ENCODE measurements at regions not wholly inside any gene's neighbourhood (a gene's known extent, or its start where the extent isn't known, plus 50 kb on each side); places are given as distances from the start of the nearest gene placed in this dataset.
"Not testable (repeated sequence)": the region's sequence is repeated elsewhere in the genome, so short reads cannot be mapped to it uniquely, and the experiment has no call there.

DNA sequence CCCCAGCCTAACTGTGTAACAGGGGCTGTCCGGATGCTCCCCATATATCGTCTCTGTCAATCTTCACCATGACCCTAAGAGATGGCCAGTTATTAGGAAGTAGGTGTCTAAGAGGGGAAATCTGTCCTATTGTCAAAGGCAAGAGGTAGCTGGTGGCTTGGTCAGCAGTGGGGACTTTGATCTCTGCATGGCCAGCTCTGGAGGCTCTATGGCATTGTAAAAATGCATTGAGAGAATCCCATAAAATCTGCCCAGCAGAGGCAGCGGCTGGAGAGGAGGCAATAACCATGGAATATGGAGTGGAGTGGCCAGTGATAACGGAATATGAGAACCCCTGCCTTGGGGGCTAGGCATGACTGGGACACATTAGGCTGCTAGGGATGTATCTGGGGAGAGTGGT, 88.8 kb downstream of the MRM1 start:
- Histone ChIP-seq H3K9ac (ENCODE audit: low read depth in 1 of 2, low read length in 2 of 2) (no peak overlapping the region), H3K4me3 (ENCODE audit: low read depth in 1 of 2, low read length in 2 of 2) (no peak overlapping the region), H3K4me1 (ENCODE audit: control insufficient read depth in 1 of 2, insufficient read depth in 2 of 2, low read length in 2 of 2) (peaks cover 19 to 24% of the 10 kb centered on the region in 2 donors), H3K9me3 (ENCODE audit: control insufficient read depth in 1 of 2, low read length in 2 of 2) (no peaks in the 10 kb centered on the region), H3K27ac (ENCODE audit: low read depth, low read length) (no peak overlapping the region), H3K27me3 (ENCODE audit: control insufficient read depth in 1 of 2, insufficient read depth in 2 of 2, low read length in 2 of 2) (no peaks in the 10 kb centered on the region), H3K36me3 (ENCODE audit: control insufficient read depth in 1 of 2, insufficient read depth in 2 of 2, low read length in 2 of 2) (no peaks in the 10 kb centered on the region)

DNA sequence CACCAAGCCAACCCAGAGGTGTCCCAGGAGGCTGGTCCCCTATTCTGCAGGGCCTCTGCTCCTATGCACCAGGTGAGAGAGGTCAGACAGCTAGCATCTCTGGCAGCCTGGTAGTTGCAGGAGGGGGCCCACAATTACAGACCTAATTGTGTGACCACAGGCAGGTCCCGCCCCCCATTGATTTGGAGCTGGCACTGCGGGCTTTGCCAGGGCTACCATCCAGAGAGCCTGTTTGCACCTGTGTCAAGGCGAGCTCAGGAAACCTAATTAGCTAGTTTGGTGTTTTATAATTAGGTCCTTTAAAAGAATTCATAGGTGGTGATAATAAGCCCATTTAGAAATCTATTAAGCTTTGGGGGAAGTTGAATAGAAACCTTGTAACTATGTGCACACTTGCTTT, 90.2 kb downstream of the MRM1 start:
- Histone ChIP-seq H3K4me1 (ENCODE audit: control insufficient read depth in 1 of 2, insufficient read depth in 2 of 2, low read length in 2 of 2) (peaks cover 19 to 20% of the 10 kb centered on the region in 2 donors), H3K9me3 (ENCODE audit: control insufficient read depth in 1 of 2, low read length in 2 of 2) (no peaks in the 10 kb centered on the region), H3K9ac (ENCODE audit: low read depth in 1 of 2, low read length in 2 of 2) (no peak overlapping the region), H3K4me3 (ENCODE audit: low read depth in 1 of 2, low read length in 2 of 2) (no peak overlapping the region), H3K36me3 (ENCODE audit: control insufficient read depth in 1 of 2, insufficient read depth in 2 of 2, low read length in 2 of 2) (no peaks in the 10 kb centered on the region), H3K27me3 (ENCODE audit: control insufficient read depth in 1 of 2, insufficient read depth in 2 of 2, low read length in 2 of 2) (no peaks in the 10 kb centered on the region), H3K27ac (ENCODE audit: low read depth, low read length) (no peak overlapping the region)

DNA sequence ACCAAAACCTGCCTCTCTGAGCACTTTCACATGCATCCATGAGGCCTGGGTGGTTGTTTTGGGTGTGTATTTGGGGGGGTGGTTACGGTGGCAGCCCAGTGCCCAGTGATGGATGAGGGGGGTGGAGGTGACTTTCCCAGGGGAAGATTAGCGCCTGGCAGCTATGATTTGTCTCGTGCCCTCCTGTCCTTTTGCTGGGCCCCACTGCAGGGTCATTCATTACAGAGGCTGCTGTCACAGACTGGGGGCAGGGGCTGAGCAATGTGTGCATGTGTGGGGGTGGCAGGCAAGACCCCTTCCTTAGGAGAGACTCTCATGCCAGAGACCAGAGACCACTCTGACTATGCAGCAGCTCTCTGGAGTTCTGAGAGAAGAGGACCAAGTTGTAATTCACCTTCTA, 93.7 kb downstream of the MRM1 start:
- Histone ChIP-seq H3K9ac (ENCODE audit: low read depth in 1 of 2, low read length in 2 of 2) (no peak overlapping the region), H3K9me3 (ENCODE audit: control insufficient read depth in 1 of 2, low read length in 2 of 2) (no peaks in the 10 kb centered on the region), H3K36me3 (ENCODE audit: control insufficient read depth in 1 of 2, insufficient read depth in 2 of 2, low read length in 2 of 2) (no peaks in the 10 kb centered on the region), H3K4me1 (ENCODE audit: control insufficient read depth in 1 of 2, insufficient read depth in 2 of 2, low read length in 2 of 2) (peaks cover 4 to 10% of the 10 kb centered on the region in 2 donors), H3K4me3 (ENCODE audit: low read depth in 1 of 2, low read length in 2 of 2) (no peak overlapping the region), H3K27me3 (ENCODE audit: control insufficient read depth in 1 of 2, insufficient read depth in 2 of 2, low read length in 2 of 2) (peaks cover 0 to 3% of the 10 kb centered on the region in 2 donors), H3K27ac (ENCODE audit: low read depth, low read length) (no peak overlapping the region)

DNA sequence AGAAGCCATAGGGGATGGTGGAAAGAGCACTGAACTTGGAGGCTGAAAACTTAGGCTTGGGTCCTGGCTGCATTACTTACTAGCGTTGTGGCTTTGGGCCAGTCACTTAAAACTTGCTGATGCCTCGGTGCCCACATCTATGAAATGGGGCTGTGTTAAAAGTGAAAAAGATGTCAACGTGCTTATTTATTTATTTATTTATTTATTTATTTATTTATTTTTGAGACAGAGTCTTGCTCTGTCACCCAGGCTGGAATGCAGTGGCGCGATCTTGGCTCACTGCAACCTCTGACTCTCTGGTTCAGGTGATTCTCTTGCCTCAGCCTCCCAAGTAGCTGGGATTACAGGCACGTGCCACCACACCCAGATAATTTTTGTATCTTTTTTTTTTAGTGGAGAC, 94.3 kb downstream of the MRM1 start:
- not testable (repeated sequence) for H3K27me3 ChIP-seq (ENCODE audit: control insufficient read depth in 1 of 2, insufficient read depth in 2 of 2, low read length in 2 of 2); H3K27ac ChIP-seq (ENCODE audit: low read depth, low read length); H3K4me1 ChIP-seq (ENCODE audit: control insufficient read depth in 1 of 2, insufficient read depth in 2 of 2, low read length in 2 of 2); H3K9ac ChIP-seq (ENCODE audit: low read depth in 1 of 2, low read length in 2 of 2); H3K9me3 ChIP-seq (ENCODE audit: control insufficient read depth in 1 of 2, low read length in 2 of 2); H3K4me3 ChIP-seq (ENCODE audit: low read depth in 1 of 2, low read length in 2 of 2); H3K36me3 ChIP-seq (ENCODE audit: control insufficient read depth in 1 of 2, insufficient read depth in 2 of 2, low read length in 2 of 2)

DNA sequence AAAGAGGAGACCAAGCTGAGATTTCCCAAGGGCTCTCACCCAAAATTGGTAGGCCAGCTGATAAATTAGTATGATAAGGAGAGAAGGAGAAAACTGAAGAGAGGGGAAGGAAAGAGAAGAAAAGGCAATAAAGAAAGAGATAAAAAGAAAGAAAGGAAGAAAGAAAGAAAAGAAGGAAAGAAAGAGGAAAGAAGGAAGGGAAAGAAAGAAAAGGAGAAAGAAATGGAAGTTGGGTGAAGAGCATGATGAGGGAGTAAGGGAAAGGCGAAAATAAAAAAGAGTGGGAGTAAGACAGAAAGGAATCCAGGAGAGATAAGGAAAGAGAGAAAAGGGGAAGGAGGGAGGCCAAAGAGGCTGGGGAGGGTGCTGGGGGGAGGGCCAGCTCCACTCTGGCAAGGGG, 95.4 kb downstream of the MRM1 start:
- Histone ChIP-seq H3K27me3 (ENCODE audit: control insufficient read depth in 1 of 2, insufficient read depth in 2 of 2, low read length in 2 of 2) (peaks cover 0 to 3% of the 10 kb centered on the region in 2 donors), H3K36me3 (ENCODE audit: control insufficient read depth in 1 of 2, insufficient read depth in 2 of 2, low read length in 2 of 2) (no peaks in the 10 kb centered on the region), H3K4me1 (ENCODE audit: control insufficient read depth in 1 of 2, insufficient read depth in 2 of 2, low read length in 2 of 2) (no peaks in the 10 kb centered on the region), H3K27ac (ENCODE audit: low read depth, low read length) (no peak overlapping the region), H3K9ac (ENCODE audit: low read depth in 1 of 2, low read length in 2 of 2) (no peak overlapping the region), H3K4me3 (ENCODE audit: low read depth in 1 of 2, low read length in 2 of 2) (no peak overlapping the region), H3K9me3 (ENCODE audit: control insufficient read depth in 1 of 2, low read length in 2 of 2) (no peaks in the 10 kb centered on the region)

DNA sequence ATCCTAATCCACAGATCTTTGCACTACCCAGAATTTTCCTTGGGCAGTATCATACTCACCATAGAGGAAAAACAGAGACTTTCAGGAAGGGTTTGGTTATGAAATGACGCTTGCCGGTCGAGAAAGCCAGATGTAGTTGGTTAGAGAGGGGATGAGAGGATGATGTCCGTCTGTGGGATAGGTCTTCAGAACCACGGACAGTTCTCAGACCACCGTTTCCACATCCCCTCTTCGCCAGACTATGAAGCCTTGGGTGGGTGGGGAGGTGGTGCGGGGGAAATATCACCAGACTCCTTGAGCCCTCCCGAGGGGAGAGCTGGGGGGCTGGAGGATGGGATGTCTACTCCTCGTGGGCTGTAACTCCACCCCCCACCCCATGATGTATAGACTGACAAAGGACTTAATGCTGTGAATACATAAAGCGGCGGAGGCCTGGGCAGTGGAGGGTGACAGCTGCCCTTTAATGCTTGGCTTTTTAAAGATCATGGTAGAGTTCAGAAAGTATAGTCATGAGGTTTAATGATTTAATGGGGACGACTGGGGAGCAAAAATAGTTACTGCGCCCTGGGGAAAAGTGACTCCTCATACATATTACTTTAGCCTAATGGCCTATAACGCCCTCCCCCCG, 96.6 kb downstream of the MRM1 start:
- Histone ChIP-seq H3K4me1 (ENCODE audit: control insufficient read depth in 1 of 2, insufficient read depth in 2 of 2, low read length in 2 of 2) (no peaks in the 10 kb centered on the region), H3K9me3 (ENCODE audit: control insufficient read depth in 1 of 2, low read length in 2 of 2) (no peaks in the 10 kb centered on the region), H3K4me3 (ENCODE audit: low read depth in 1 of 2, low read length in 2 of 2) (no peak overlapping the region), H3K27me3 (ENCODE audit: control insufficient read depth in 1 of 2, insufficient read depth in 2 of 2, low read length in 2 of 2) (peaks cover 3 to 10% of the 10 kb centered on the region in 2 donors), H3K9ac (ENCODE audit: low read depth in 1 of 2, low read length in 2 of 2) (no peak overlapping the region), H3K27ac (ENCODE audit: low read depth, low read length) (no peak overlapping the region), H3K36me3 (ENCODE audit: control insufficient read depth in 1 of 2, insufficient read depth in 2 of 2, low read length in 2 of 2) (no peaks in the 10 kb centered on the region)

DNA sequence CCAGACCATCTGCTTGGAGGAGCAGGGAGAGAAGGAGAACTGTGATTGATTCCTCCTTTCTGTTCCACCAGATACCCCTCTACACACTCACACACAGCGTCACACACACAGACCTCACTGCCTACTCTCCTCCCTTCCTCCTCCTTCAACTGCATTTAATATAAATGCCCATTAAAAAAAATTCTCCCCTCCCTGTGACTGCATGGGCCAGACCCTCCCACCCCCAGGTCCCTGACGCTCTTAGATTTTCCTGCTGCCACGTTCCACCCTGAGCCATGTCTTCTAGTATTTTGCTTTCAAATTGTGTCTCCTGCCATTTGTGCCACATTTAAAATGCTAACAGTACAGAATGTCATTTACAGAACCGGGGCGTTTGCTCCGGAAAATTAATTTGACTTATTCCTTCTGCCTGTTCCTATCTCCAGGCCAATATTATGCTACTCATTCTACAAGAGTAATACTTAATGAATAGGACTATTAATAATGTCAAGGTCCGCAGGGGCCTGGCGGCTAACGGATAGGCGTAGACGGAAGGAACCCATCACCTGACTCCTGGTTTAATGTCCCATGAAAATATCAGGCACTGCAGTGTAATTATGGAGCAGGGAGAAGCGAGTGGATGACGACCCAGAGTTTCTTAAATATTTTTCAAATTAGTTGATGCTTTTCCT, 100.2 kb downstream of the MRM1 start:
- Histone ChIP-seq H3K4me1 (ENCODE audit: control insufficient read depth in 1 of 2, insufficient read depth in 2 of 2, low read length in 2 of 2) (no peaks in the 10 kb centered on the region), H3K4me3 (ENCODE audit: low read depth in 1 of 2, low read length in 2 of 2) (no peak overlapping the region), H3K36me3 (ENCODE audit: control insufficient read depth in 1 of 2, insufficient read depth in 2 of 2, low read length in 2 of 2) (no peaks in the 10 kb centered on the region), H3K9ac (ENCODE audit: low read depth in 1 of 2, low read length in 2 of 2) (no peak overlapping the region), H3K9me3 (ENCODE audit: control insufficient read depth in 1 of 2, low read length in 2 of 2) (no peaks in the 10 kb centered on the region), H3K27me3 (ENCODE audit: control insufficient read depth in 1 of 2, insufficient read depth in 2 of 2, low read length in 2 of 2) (peaks cover 8 to 22% of the 10 kb centered on the region in 2 donors), H3K27ac (ENCODE audit: low read depth, low read length) (no peak overlapping the region)

DNA sequence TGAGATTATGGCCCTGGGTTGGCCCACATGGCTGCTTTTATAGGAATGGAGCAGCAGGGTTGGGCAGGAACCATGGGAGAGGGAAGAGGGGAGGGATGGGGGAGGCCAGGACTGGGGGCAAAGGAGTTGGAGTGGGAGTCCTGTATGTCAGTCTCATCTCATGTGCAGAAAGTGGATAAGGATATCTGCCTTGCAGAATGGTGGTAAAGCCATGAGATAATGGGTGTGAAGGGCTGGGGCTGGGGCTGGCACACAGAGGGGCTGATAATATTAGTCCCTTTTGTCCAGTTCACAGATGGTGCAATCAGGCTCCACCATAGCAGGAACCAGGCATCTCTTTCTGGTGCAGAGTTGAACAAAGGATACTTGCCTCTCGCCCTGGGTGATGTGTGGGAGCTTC, 101.3 kb downstream of the MRM1 start:
- H3K9ac ChIP-seq (ENCODE audit: low read depth in 1 of 2, low read length in 2 of 2) = no peak overlapping the region
- H3K4me3 ChIP-seq (ENCODE audit: low read depth in 1 of 2, low read length in 2 of 2) = no peak overlapping the region
- H3K27me3 ChIP-seq (ENCODE audit: control insufficient read depth in 1 of 2, insufficient read depth in 2 of 2, low read length in 2 of 2) = peaks cover 8 to 22% of the 10 kb centered on the region in 2 donors
- H3K27ac ChIP-seq (ENCODE audit: low read depth, low read length) = no peak overlapping the region
- no peaks in the 10 kb centered on the region for H3K36me3 ChIP-seq (ENCODE audit: control insufficient read depth in 1 of 2, insufficient read depth in 2 of 2, low read length in 2 of 2)
- H3K9me3 ChIP-seq (ENCODE audit: control insufficient read depth in 1 of 2, low read length in 2 of 2) = no peaks in the 10 kb centered on the region
- H3K4me1 ChIP-seq (ENCODE audit: control insufficient read depth in 1 of 2, insufficient read depth in 2 of 2, low read length in 2 of 2) = no peaks in the 10 kb centered on the region

DNA sequence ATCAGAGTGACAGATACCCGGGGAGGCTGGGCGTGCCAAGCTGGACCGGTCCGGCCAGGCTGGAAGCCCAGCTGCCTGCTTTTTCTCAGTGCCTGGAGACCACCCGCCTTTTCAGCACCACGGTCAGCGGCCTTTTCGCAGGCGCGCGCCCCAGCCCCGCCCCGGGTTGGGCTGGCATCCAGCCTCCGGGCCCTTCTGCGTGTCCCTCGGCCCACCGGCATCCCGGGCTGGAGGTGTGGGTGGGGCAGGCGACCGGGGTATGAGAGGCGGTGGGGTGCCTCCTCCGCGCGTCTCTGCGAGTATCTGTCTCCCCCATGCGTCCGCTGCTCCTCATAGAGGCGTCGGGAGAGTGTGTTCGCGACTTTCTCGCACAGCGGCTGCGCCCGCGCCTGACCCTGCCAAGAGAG, 102.5 kb downstream of the MRM1 start:
- H3K9ac ChIP-seq (ENCODE audit: low read depth in 1 of 2, low read length in 2 of 2) = no peak overlapping the region
- no peaks in the 10 kb centered on the region for H3K9me3 ChIP-seq (ENCODE audit: control insufficient read depth in 1 of 2, low read length in 2 of 2)
- H3K27ac ChIP-seq (ENCODE audit: low read depth, low read length) = no peak overlapping the region
- H3K4me1 ChIP-seq (ENCODE audit: control insufficient read depth in 1 of 2, insufficient read depth in 2 of 2, low read length in 2 of 2) = no peaks in the 10 kb centered on the region
- no peak overlapping the region for H3K4me3 ChIP-seq (ENCODE audit: low read depth in 1 of 2, low read length in 2 of 2)
- H3K36me3 ChIP-seq (ENCODE audit: control insufficient read depth in 1 of 2, insufficient read depth in 2 of 2, low read length in 2 of 2) = no peaks in the 10 kb centered on the region
- H3K27me3 ChIP-seq (ENCODE audit: control insufficient read depth in 1 of 2, insufficient read depth in 2 of 2, low read length in 2 of 2) = peaks cover 8 to 19% of the 10 kb centered on the region in 2 donors

DNA sequence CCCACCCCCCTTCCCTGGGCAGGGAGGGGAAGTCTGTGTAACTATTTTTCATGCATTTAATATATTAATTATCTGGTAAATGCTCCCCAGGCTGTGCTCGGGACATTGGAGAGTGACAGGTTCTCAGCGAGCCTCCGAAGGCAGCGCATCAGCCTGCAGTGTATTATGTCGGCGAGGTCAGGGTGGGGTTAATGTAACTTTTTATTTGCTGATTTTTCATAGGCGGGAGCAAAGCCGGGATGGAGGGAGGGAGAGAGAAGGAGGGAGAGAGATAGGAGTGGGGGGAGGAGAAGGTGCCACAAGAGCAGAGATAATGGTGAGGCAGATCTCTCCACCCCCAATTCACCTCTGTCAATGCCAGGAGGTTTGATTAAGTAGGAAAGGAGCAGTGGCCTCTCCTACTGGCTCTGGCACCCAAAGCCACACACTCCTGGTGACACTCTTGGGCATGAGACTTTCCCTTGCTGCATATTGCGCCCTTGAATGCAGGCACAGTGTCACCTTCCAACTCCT, 104.0 kb downstream of the MRM1 start:
- no peaks in the 10 kb centered on the region for H3K4me1 ChIP-seq (ENCODE audit: control insufficient read depth in 1 of 2, insufficient read depth in 2 of 2, low read length in 2 of 2)
- no peak overlapping the region for H3K4me3 ChIP-seq (ENCODE audit: low read depth in 1 of 2, low read length in 2 of 2)
- no peak overlapping the region for H3K27ac ChIP-seq (ENCODE audit: low read depth, low read length)
- no peaks in the 10 kb centered on the region for H3K9me3 ChIP-seq (ENCODE audit: control insufficient read depth in 1 of 2, low read length in 2 of 2)
- H3K9ac ChIP-seq (ENCODE audit: low read depth in 1 of 2, low read length in 2 of 2) = no peak overlapping the region
- peaks cover 8 to 19% of the 10 kb centered on the region in 2 donors for H3K27me3 ChIP-seq (ENCODE audit: control insufficient read depth in 1 of 2, insufficient read depth in 2 of 2, low read length in 2 of 2)
- no peaks in the 10 kb centered on the region for H3K36me3 ChIP-seq (ENCODE audit: control insufficient read depth in 1 of 2, insufficient read depth in 2 of 2, low read length in 2 of 2)

Measured in duodenal mucosa (tissue), 2 donors.